ENCODE measurements at regions not wholly inside any gene's neighbourhood (a gene's known extent, or its start where the extent isn't known, plus 50 kb on each side); places are given as distances from the start of the nearest gene placed in this dataset.

DNA sequence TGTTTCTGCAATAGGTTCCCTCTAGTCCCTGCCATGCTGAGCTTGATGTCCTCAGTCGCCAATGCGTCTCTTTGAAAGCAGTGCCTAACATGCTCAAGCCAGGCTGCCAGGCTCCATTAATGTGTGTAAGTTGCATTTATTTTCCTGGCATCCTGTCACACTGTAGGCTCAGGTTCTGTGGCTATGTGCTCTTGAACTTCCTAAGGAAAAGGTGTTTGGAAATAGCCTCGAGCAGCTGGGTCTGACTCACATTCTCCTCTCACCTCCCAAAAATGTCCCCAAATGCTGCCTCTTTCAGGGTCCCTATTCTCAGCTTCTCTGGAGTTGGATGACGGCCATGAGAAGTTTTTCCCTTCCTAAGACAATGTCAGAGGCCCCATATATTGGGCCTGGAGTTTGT, 58.0 kb upstream of the SLC14A2 start:
- Histone ChIP-seq H3K4me1 (no peaks in the 10 kb centered on the region), H3K36me3 (no peaks in the 10 kb centered on the region), H3K27ac (replicated peaks) (no peak overlapping the region), H3K27me3 (ENCODE audit: low read depth) (no peaks in the 10 kb centered on the region), H3K9me3 (replicated peaks) (no peaks in the 10 kb centered on the region), H3K4me3 (no peak overlapping the region)
- DNase-seq: no peak
- intact Hi-C loops (cut with micrococcal nuclease): no loop called here
- TF ChIP-seq, protein P1, sequence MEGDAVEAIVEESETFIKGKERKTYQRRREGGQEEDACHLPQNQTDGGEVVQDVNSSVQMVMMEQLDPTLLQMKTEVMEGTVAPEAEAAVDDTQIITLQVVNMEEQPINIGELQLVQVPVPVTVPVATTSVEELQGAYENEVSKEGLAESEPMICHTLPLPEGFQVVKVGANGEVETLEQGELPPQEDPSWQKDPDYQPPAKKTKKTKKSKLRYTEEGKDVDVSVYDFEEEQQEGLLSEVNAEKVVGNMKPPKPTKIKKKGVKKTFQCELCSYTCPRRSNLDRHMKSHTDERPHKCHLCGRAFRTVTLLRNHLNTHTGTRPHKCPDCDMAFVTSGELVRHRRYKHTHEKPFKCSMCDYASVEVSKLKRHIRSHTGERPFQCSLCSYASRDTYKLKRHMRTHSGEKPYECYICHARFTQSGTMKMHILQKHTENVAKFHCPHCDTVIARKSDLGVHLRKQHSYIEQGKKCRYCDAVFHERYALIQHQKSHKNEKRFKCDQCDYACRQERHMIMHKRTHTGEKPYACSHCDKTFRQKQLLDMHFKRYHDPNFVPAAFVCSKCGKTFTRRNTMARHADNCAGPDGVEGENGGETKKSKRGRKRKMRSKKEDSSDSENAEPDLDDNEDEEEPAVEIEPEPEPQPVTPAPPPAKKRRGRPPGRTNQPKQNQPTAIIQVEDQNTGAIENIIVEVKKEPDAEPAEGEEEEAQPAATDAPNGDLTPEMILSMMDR (IDR thresholded peaks at IDR 0.05; ENCODE audit: borderline replicate concordance): no peak

DNA sequence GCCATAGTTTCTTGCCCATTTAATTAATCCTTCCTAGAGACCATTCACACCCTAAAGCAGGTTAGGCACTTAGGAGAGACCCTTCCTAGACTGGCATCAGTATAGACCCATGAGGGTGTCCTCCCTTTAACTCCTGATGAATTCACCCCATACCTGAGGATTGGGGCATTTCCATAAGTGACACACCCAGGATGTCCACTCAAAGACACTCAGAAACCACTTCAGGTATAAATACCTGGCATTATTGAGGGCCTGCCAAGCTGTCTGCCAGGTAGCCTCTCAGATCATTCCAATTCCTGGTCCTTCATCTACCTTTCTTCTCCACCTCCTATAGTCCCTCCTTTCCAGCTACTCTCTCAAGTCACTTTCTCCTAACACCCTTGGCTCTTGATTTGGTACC, 57.5 kb upstream of the SLC14A2 start:
- Histone ChIP-seq H3K36me3 (no peaks in the 10 kb centered on the region), H3K4me3 (no peak overlapping the region), H3K27ac (replicated peaks) (no peak overlapping the region), H3K27me3 (ENCODE audit: low read depth) (no peaks in the 10 kb centered on the region), H3K4me1 (peaks cover under 1% of the 10 kb centered on the region), H3K9me3 (replicated peaks) (no peaks in the 10 kb centered on the region)
- no peak for DNase-seq
- intact Hi-C loops (cut with micrococcal nuclease): no loop called here
- TF ChIP-seq, protein P1 (IDR thresholded peaks at IDR 0.05; ENCODE audit: borderline replicate concordance): no peak

GRCh38 chr18:45559258-45559657, 56.0 kb upstream of the SLC14A2 start:
- DNase-seq: no peak
- no peaks in the 10 kb centered on the region for H3K27me3 ChIP-seq (ENCODE audit: low read depth)
- no peak overlapping the region for H3K4me3 ChIP-seq
- H3K27ac ChIP-seq (replicated peaks): no peak overlapping the region
- H3K36me3 ChIP-seq: no peaks in the 10 kb centered on the region
- no peaks in the 10 kb centered on the region for H3K9me3 ChIP-seq (replicated peaks)
- TF ChIP-seq, protein P1 (IDR thresholded peaks at IDR 0.05; ENCODE audit: borderline replicate concordance): no peak
- intact Hi-C loops (cut with micrococcal nuclease): no loop called here
- H3K4me1 ChIP-seq: peaks cover 4% of the 10 kb centered on the region

- Histone ChIP-seq H3K4me1 (peaks cover 10% of the 10 kb centered on the region), H3K4me3 (no peak overlapping the region), H3K27me3 (ENCODE audit: low read depth) (peaks cover 6% of the 10 kb centered on the region), H3K36me3 (no peaks in the 10 kb centered on the region), H3K9me3 (replicated peaks) (no peaks in the 10 kb centered on the region), H3K27ac (replicated peaks) (no peak overlapping the region)
- TF ChIP-seq, protein P1 (IDR thresholded peaks at IDR 0.05; ENCODE audit: borderline replicate concordance): no peak
- DNase-seq: no peak
- intact Hi-C loops (cut with micrococcal nuclease): no loop called here
Measured at GRCh38 chr18:45560870-45561269, 54.4 kb upstream of the SLC14A2 start.

DNA sequence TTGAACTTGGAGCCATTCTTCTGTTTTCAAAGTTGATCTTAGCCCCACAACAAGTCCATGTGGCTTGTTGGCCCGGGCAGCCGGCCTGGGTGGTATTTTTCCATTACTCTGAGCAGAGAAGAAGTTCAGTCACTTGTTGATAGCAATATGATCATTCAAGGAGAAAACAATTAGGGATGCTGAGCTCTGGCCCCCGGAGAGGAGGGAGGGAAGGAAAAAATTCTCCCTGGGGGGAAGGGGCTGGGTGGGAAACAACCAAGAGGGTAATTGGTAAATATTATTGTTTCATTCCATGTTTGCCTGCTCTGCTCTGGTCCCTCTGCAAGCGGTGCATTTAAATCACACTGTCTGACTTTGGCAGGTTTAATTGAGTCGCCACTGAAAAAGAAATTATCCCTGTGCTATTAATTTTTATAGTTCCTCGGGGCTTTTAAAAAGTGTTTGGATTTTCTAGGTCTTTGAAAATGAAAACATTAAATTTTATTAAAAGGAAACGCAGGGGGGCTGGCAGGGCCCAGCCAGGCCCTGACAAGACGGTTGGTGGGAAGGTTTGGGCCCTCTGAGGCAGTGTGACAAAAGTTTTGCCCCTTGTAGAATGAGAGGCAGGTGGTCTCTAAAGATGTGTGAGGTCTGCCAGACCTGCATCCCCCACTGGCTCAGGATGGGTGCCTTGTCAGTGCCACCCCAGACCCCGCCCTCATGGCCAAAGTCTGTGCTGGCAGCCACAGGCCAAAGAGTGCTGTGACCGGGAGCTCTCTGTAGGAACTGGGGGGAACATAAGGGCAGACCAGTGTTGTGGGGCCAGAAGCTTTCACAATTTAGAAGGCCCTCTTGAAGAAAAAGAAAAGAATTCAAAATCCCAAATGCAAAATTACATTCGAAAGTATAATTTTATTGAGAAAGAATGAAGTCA, 52.5 kb upstream of the SLC14A2 start:
- intact Hi-C loops (cut with micrococcal nuclease): no loop called here
- H3K27me3 ChIP-seq (ENCODE audit: low read depth): peaks cover 12% of the 10 kb centered on the region
- no peak overlapping the region for H3K4me3 ChIP-seq
- H3K36me3 ChIP-seq: no peaks in the 10 kb centered on the region
- peak; percentile 73 for DNase-seq
- H3K27ac ChIP-seq (replicated peaks): peak overlapping the region; percentile 81
- TF ChIP-seq, protein P1 (IDR thresholded peaks at IDR 0.05; ENCODE audit: borderline replicate concordance): no peak
- H3K9me3 ChIP-seq (replicated peaks): no peaks in the 10 kb centered on the region
- peaks cover 12% of the 10 kb centered on the region for H3K4me1 ChIP-seq

All from left ventricle myocardium inferior (tissue), 1 donor.